ENCODE measurements at regions not wholly inside any gene's neighbourhood (a gene's known extent, or its start where the extent isn't known, plus 50 kb on each side); places are given as distances from the start of the nearest gene placed in this dataset.

DNA sequence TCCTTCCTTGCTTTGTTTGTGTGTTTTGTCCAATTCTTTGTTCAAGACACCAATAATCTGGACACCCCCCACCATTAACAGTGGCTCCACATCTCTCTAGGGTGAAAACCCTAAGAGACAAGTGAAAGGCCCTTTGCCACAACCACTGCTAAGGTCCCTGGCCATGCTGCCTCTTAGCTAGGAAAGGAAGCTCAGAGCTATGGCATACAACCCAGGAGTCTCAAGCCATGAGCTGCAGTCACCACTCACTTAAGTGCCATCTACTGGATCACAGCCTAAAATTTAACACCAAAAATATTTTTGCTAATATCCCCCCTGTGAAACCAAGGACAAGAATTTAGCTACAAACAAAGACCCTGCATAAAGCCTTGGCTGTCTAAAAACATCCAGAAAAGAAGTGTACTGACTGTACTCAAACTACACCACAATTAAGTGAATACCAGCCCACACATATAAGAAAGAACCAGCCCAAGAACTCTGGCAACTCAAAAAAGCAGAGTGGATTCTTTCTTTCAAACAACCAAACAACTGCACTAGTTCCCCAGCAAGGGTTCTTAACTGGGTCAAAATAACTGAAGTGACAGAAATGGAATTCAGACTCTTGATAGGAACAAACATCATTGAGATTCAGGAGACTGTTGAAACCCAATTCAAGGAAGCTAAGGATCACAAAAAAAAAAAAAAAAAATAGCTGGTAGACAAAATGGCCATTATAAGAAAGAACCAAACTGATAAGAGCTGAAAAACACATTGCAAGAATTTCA lies 130.1 kb upstream of the GALNT5 start:
- H2AFZ ChIP-seq (ENCODE audit: low read depth, low read length), result no peak overlapping the region
- no peak overlapping the region for H3K4me2 ChIP-seq (ENCODE audit: low read length)
- H3K79me2 ChIP-seq (replicated peaks; ENCODE audit: insufficient read depth, low read length), result no peaks in the 10 kb centered on the region
- no peaks in the 10 kb centered on the region for H3F3A ChIP-seq (ENCODE audit: insufficient read depth, low read length, poor library complexity, severe bottlenecking)
- H4K20me1 ChIP-seq (ENCODE audit: insufficient read depth), result no peaks in the 10 kb centered on the region
- H3K9me2 ChIP-seq (ENCODE audit: insufficient read depth, low read length), result no peaks in the 10 kb centered on the region
- no peak overlapping the region for H3K4me3 ChIP-seq (ENCODE audit: low read length)
- H3K27me3 ChIP-seq (ENCODE audit: insufficient read depth, low read depth, low read length), result no peaks in the 10 kb centered on the region
- H3K36me3 ChIP-seq (ENCODE audit: insufficient read depth, low read length), result no peaks in the 10 kb centered on the region
- no peak overlapping the region for H3K27ac ChIP-seq (ENCODE audit: low read length)
- TF ChIP-seq MXI1 (conservative IDR thresholded peaks at IDR 0.05; ENCODE audit: poor library complexity, severe bottlenecking) (no peak), TAF1 (IDR thresholded peaks at IDR 0.05; ENCODE audit: low read depth) (no peak), EZH2 (IDR thresholded peaks at IDR 0.05; ENCODE audit: borderline replicate concordance, insufficient read depth, low read length, poor library complexity, severe bottlenecking) (no peak), POLR2AphosphoS5 (IDR thresholded peaks at IDR 0.05) (no peak), SMC3 (conservative IDR thresholded peaks at IDR 0.05; ENCODE audit: poor library complexity) (no peak), RAD21 (conservative IDR thresholded peaks at IDR 0.05) (no peak), REST (IDR thresholded peaks at IDR 0.05; ENCODE audit: borderline replicate concordance) (no peak)
- H3K9ac ChIP-seq (ENCODE audit: low read length), result no peak overlapping the region
- H3K9me3 ChIP-seq (ENCODE audit: low read length), result no peaks in the 10 kb centered on the region

DNA sequence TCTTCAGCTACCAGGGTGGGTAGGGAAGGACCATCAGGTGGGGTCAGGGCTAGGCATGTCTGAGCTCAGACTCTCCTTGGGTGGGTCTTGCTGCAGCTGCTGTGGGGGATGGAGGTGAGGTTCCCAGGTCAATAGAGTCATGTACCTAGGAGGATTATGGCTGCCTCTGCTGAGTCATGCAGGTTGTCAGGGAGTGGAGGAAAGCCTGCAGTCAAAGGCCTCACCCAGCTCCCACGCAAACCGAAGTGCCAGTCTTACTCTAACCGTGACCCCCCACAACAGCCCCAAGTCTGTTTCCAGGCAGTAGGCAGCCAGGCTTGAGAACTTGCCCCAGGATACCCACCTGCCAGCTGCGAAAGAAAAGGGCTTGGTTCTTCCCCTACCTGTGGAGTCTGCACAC lies 113.6 kb upstream of the GALNT5 start:
- Histone ChIP-seq H3F3A (ENCODE audit: insufficient read depth, low read length, poor library complexity, severe bottlenecking) (no peaks in the 10 kb centered on the region), H3K9me3 (ENCODE audit: low read length) (no peaks in the 10 kb centered on the region), H3K9ac (ENCODE audit: low read length) (no peak overlapping the region), H3K79me2 (replicated peaks; ENCODE audit: insufficient read depth, low read length) (no peaks in the 10 kb centered on the region), H3K36me3 (ENCODE audit: insufficient read depth, low read length) (no peaks in the 10 kb centered on the region), H3K4me3 (ENCODE audit: low read length) (no peak overlapping the region), H2AFZ (ENCODE audit: low read depth, low read length) (no peak overlapping the region), H3K27me3 (ENCODE audit: insufficient read depth, low read depth, low read length) (no peaks in the 10 kb centered on the region), H3K27ac (ENCODE audit: low read length) (no peak overlapping the region), H3K9me2 (ENCODE audit: insufficient read depth, low read length) (no peaks in the 10 kb centered on the region), H4K20me1 (ENCODE audit: insufficient read depth) (no peaks in the 10 kb centered on the region), H3K4me2 (ENCODE audit: low read length) (no peak overlapping the region)
- no peak for TF ChIP-seq TAF1 (IDR thresholded peaks at IDR 0.05; ENCODE audit: low read depth)
- TF ChIP-seq MXI1 (conservative IDR thresholded peaks at IDR 0.05; ENCODE audit: poor library complexity, severe bottlenecking), result no peak
- no peak for TF ChIP-seq POLR2AphosphoS5 (IDR thresholded peaks at IDR 0.05)
- TF ChIP-seq CTCF (IDR thresholded peaks at IDR 0.05; ENCODE audit: poor library complexity, severe bottlenecking), result no peak
- no peak for TF ChIP-seq RAD21 (conservative IDR thresholded peaks at IDR 0.05)
- TF ChIP-seq EP300 (conservative IDR thresholded peaks at IDR 0.05; ENCODE audit: poor library complexity, severe bottlenecking), result no peak
- no peak for TF ChIP-seq SMC3 (conservative IDR thresholded peaks at IDR 0.05; ENCODE audit: poor library complexity)
- no peak for TF ChIP-seq EZH2 (IDR thresholded peaks at IDR 0.05; ENCODE audit: borderline replicate concordance, insufficient read depth, low read length, poor library complexity, severe bottlenecking)
- TF ChIP-seq REST (IDR thresholded peaks at IDR 0.05; ENCODE audit: borderline replicate concordance), result no peak
